ENCODE measurements at regions not wholly inside any gene's neighbourhood (a gene's known extent, or its start where the extent isn't known, plus 50 kb on each side); places are given as distances from the start of the nearest gene placed in this dataset.

DNA sequence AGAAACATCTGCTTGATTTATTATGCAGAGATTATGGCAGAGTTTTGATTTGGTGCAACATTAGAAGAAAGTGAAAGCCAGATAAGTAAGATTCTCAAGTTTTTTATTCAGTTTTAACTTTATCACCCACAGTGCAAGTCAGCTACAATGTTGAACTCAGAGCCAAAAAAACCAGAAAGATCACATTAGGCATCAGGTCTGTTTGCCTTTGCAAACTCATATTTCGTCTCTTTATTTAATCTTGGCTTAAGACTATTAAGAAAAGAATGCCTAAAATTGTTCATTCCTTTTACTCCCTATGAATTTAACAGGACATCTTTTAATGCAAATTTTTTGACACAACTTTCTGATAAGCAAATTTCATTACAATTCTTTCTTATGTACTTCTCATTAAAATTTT is 76.0 kb upstream of the TMEM26 start:
- Histone ChIP-seq H3K27ac (no peak overlapping the region), H3K4me1 (no peaks in the 10 kb centered on the region), H3K4me3 (no peak overlapping the region), H3K9me3 (no peaks in the 10 kb centered on the region), H3K27me3 (no peaks in the 10 kb centered on the region), H3K36me3 (no peaks in the 10 kb centered on the region)
- DNase-seq = no peak
- TF ChIP-seq POLR2A (IDR thresholded peaks at IDR 0.05) = no peak
- TF ChIP-seq, protein P1, sequence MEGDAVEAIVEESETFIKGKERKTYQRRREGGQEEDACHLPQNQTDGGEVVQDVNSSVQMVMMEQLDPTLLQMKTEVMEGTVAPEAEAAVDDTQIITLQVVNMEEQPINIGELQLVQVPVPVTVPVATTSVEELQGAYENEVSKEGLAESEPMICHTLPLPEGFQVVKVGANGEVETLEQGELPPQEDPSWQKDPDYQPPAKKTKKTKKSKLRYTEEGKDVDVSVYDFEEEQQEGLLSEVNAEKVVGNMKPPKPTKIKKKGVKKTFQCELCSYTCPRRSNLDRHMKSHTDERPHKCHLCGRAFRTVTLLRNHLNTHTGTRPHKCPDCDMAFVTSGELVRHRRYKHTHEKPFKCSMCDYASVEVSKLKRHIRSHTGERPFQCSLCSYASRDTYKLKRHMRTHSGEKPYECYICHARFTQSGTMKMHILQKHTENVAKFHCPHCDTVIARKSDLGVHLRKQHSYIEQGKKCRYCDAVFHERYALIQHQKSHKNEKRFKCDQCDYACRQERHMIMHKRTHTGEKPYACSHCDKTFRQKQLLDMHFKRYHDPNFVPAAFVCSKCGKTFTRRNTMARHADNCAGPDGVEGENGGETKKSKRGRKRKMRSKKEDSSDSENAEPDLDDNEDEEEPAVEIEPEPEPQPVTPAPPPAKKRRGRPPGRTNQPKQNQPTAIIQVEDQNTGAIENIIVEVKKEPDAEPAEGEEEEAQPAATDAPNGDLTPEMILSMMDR (IDR thresholded peaks at IDR 0.05) = no peak

DNA sequence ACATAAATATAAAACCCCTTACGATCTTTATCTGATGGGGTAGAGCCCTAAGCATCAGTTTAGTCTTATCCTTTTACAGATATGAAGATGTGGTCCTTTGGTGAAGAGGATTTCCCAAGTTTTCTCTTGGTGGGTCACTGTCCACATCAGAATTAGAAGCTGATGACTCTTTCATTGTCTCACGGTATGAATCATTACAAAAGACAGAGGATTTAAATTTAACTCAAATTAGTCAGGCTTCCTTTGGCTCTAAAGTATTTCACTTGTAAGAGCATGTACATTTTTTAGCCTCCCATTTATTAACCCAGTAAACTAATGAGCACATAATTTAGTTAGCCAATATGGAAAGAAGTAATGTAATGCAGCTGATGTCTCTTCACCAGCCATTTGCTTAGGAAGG is 49.9 kb upstream of the TMEM26 start:
- no peak for DNase-seq
- no peak for TF ChIP-seq POLR2A (IDR thresholded peaks at IDR 0.05)
- TF ChIP-seq, protein P1 (IDR thresholded peaks at IDR 0.05) = no peak
- Histone ChIP-seq H3K4me3 (no peak overlapping the region), H3K27me3 (no peaks in the 10 kb centered on the region), H3K9me3 (no peaks in the 10 kb centered on the region), H3K27ac (no peak overlapping the region), H3K4me1 (no peaks in the 10 kb centered on the region), H3K36me3 (no peaks in the 10 kb centered on the region)

Measured in Peyer's patch (tissue), 4 donors.